IPS-20b (cell line): ENCODE measurements at regions not wholly inside any gene's neighbourhood (a gene's known extent, or its start where the extent isn't known, plus 50 kb on each side); places are given as distances from the start of the nearest gene placed in this dataset.

ENCODE experiments used
- H3K27ac ChIP-seq: one replicate; pipeline ENCODE4 v1.5.1; 2013; ENCODE audit warnings: low read length
- H3K27me3 ChIP-seq: 2 replicates; pipeline ENCODE4 v1.6.1; 2013; ENCODE audit warnings: mild to moderate bottlenecking, low read length, inconsistent platforms; ENCODE audit not compliant: insufficient read depth
- H3K36me3 ChIP-seq: 2 replicates; pipeline ENCODE4 v1.6.1; 2013; ENCODE audit warnings: low read depth, mild to moderate bottlenecking, inconsistent platforms, low read length, moderate library complexity; ENCODE audit not compliant: insufficient read depth
- H3K4me1 ChIP-seq: 2 replicates; pipeline ENCODE4 v1.6.1; 2013; ENCODE audit warnings: mild to moderate bottlenecking, control low read depth, inconsistent platforms, low read length, moderate library complexity; ENCODE audit not compliant: insufficient read depth
- H3K4me3 ChIP-seq: 2 replicates; pipeline ENCODE4 v1.5.1; 2013; ENCODE audit warnings: mild to moderate bottlenecking, low read length, inconsistent platforms
- H3K9ac ChIP-seq: 2 replicates; pipeline ENCODE4 v1.6.1; 2013; ENCODE audit warnings: low read depth, mild to moderate bottlenecking, inconsistent platforms, low read length, moderate library complexity
- H3K9me3 ChIP-seq: 2 replicates; pipeline ENCODE4 v1.6.1; 2013; ENCODE audit warnings: mild to moderate bottlenecking, low read depth, low read length, inconsistent platforms; ENCODE audit not compliant: insufficient read depth

- H3K4me3 ChIP-seq: no peak overlapping the region
Observed at GRCh38 chr15:94052711-94053110, 178.7 kb upstream of the MCTP2 start.

GRCh38 chr15:94047566-94047965, 183.8 kb upstream of the MCTP2 start:
- Histone ChIP-seq H3K4me3 (no peak overlapping the region), H3K27me3 (no peaks in the 10 kb centered on the region), H3K4me1 (no peaks in the 10 kb centered on the region), H3K9me3 (no peaks in the 10 kb centered on the region), H3K9ac (no peak overlapping the region), H3K36me3 (no peaks in the 10 kb centered on the region), H3K27ac (no peak overlapping the region)

More at GRCh38 chr15:94052711-94053110, 178.7 kb upstream of the MCTP2 start:
- H3K36me3 ChIP-seq: no peaks in the 10 kb centered on the region
- no peak overlapping the region for H3K9ac ChIP-seq
- H3K9me3 ChIP-seq: no peaks in the 10 kb centered on the region
- no peaks in the 10 kb centered on the region for H3K4me1 ChIP-seq
- no peak overlapping the region for H3K27ac ChIP-seq
- H3K27me3 ChIP-seq: no peaks in the 10 kb centered on the region

- Histone ChIP-seq H3K9me3 (no peaks in the 10 kb centered on the region), H3K4me3 (no peak overlapping the region), H3K9ac (no peak overlapping the region), H3K27me3 (no peaks in the 10 kb centered on the region), H3K4me1 (no peaks in the 10 kb centered on the region), H3K27ac (no peak overlapping the region), H3K36me3 (no peaks in the 10 kb centered on the region)
Observed at GRCh38 chr15:94042180-94042928, 189.0 kb upstream of the MCTP2 start.

- no peak overlapping the region for H3K4me3 ChIP-seq
- H3K9ac ChIP-seq: no peak overlapping the region
- no peak overlapping the region for H3K27ac ChIP-seq
- no peaks in the 10 kb centered on the region for H3K9me3 ChIP-seq
- no peaks in the 10 kb centered on the region for H3K27me3 ChIP-seq
- H3K4me1 ChIP-seq: no peaks in the 10 kb centered on the region
- no peaks in the 10 kb centered on the region for H3K36me3 ChIP-seq
Observed at GRCh38 chr15:94041746-94042145, 189.6 kb upstream of the MCTP2 start.

- Histone ChIP-seq H3K27me3 (no peaks in the 10 kb centered on the region), H3K27ac (no peak overlapping the region), H3K36me3 (no peaks in the 10 kb centered on the region), H3K9ac (no peak overlapping the region), H3K4me3 (no peak overlapping the region), H3K9me3 (no peaks in the 10 kb centered on the region), H3K4me1 (no peaks in the 10 kb centered on the region)
Observed at GRCh38 chr15:94040541-94041248, 190.7 kb upstream of the MCTP2 start.

- Histone ChIP-seq H3K27ac (no peak overlapping the region), H3K4me1 (no peaks in the 10 kb centered on the region), H3K9ac (no peak overlapping the region), H3K9me3 (no peaks in the 10 kb centered on the region), H3K4me3 (no peak overlapping the region), H3K36me3 (no peaks in the 10 kb centered on the region), H3K27me3 (no peaks in the 10 kb centered on the region)
Observed at GRCh38 chr15:94036156-94036555, 195.2 kb upstream of the MCTP2 start.

- no peaks in the 10 kb centered on the region for H3K9me3 ChIP-seq
- no peak overlapping the region for H3K9ac ChIP-seq
- no peaks in the 10 kb centered on the region for H3K36me3 ChIP-seq
- H3K27me3 ChIP-seq: no peaks in the 10 kb centered on the region
- no peaks in the 10 kb centered on the region for H3K4me1 ChIP-seq
- H3K27ac ChIP-seq: no peak overlapping the region
- H3K4me3 ChIP-seq: no peak overlapping the region
Observed at GRCh38 chr15:94033683-94034020, 197.7 kb upstream of the MCTP2 start.

GRCh38 chr15:94033014-94033682, 198.2 kb upstream of the MCTP2 start:
- H3K9ac ChIP-seq: no peak overlapping the region
- H3K36me3 ChIP-seq: no peaks in the 10 kb centered on the region
- no peak overlapping the region for H3K27ac ChIP-seq

GRCh38 chr15:94032571-94032970, 198.8 kb upstream of the MCTP2 start:
- Histone ChIP-seq H3K27ac (no peak overlapping the region), H3K4me1 (no peaks in the 10 kb centered on the region), H3K4me3 (no peak overlapping the region), H3K9me3 (no peaks in the 10 kb centered on the region), H3K27me3 (no peaks in the 10 kb centered on the region), H3K36me3 (no peaks in the 10 kb centered on the region), H3K9ac (no peak overlapping the region)

More at GRCh38 chr15:94033014-94033682, 198.2 kb upstream of the MCTP2 start:
- H3K4me1 ChIP-seq: no peaks in the 10 kb centered on the region
- no peak overlapping the region for H3K4me3 ChIP-seq
- no peaks in the 10 kb centered on the region for H3K9me3 ChIP-seq
- H3K27me3 ChIP-seq: no peaks in the 10 kb centered on the region

- Histone ChIP-seq H3K4me3 (no peak overlapping the region), H3K9me3 (no peaks in the 10 kb centered on the region), H3K9ac (no peak overlapping the region), H3K27ac (no peak overlapping the region), H3K27me3 (no peaks in the 10 kb centered on the region), H3K4me1 (no peaks in the 10 kb centered on the region), H3K36me3 (no peaks in the 10 kb centered on the region)
Observed at GRCh38 chr15:94031072-94031471, 200.3 kb upstream of the MCTP2 start.

- no peak overlapping the region for H3K9ac ChIP-seq
- no peaks in the 10 kb centered on the region for H3K27me3 ChIP-seq
- H3K36me3 ChIP-seq: no peaks in the 10 kb centered on the region
- H3K27ac ChIP-seq: no peak overlapping the region
- no peaks in the 10 kb centered on the region for H3K4me1 ChIP-seq
- no peak overlapping the region for H3K4me3 ChIP-seq
- H3K9me3 ChIP-seq: no peaks in the 10 kb centered on the region
Observed at GRCh38 chr15:94029495-94029894, 201.9 kb upstream of the MCTP2 start.

GRCh38 chr15:94028809-94029208, 202.6 kb upstream of the MCTP2 start:
- H3K4me1 ChIP-seq: no peaks in the 10 kb centered on the region
- no peak overlapping the region for H3K27ac ChIP-seq
- H3K9ac ChIP-seq: no peak overlapping the region
- H3K27me3 ChIP-seq: no peaks in the 10 kb centered on the region
- no peak overlapping the region for H3K4me3 ChIP-seq
- no peaks in the 10 kb centered on the region for H3K36me3 ChIP-seq
- H3K9me3 ChIP-seq: no peaks in the 10 kb centered on the region
